ENCODE measurements at regions not wholly inside any gene's neighbourhood (a gene's known extent, or its start where the extent isn't known, plus 50 kb on each side); places are given as distances from the start of the nearest gene placed in this dataset.

DNA sequence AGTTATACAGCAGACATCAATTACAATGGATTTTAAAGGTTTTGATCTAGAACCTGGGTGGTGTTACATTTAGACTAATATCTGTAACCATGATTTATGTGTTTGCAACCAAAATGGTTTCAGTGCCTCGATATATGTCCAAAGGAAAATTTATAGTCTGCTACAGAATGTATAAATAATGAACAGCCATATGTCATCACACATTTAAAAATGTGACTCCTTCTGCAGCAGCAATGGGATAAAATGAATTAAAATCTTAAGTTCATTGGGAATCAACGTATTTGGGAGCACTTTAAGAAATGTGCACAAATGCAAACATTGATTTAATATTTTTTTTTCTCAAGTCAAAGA lies 610.2 kb downstream of the TMEM114 start:
- Histone ChIP-seq H3K4me1 (replicated peaks in 1 of 4; ENCODE audit: control insufficient read depth in 3 of 4, insufficient read depth in 4 of 4, low read length in 3 of 4) (no peaks in the 10 kb centered on the region), H2BK12ac (ENCODE audit: low read depth, low read length) (no peak overlapping the region), H3K14ac (ENCODE audit: insufficient read length) (no peak overlapping the region), H3K79me2 (ENCODE audit: control insufficient read depth in 1 of 2, insufficient read depth in 2 of 2, low read length in 2 of 2) (no peaks in the 10 kb centered on the region), H3K4ac (replicated peaks; ENCODE audit: insufficient read length, low read depth, low read length) (no peak overlapping the region), H3K27me3 (replicated peaks in 1 of 4; ENCODE audit: control insufficient read depth in 3 of 4, extremely low read depth in 1 of 4, insufficient read depth in 3 of 4, low read length in 3 of 4) (no peaks in the 10 kb centered on the region), H3K18ac (ENCODE audit: extremely low read depth, low read length) (no peak overlapping the region), H2BK20ac (ENCODE audit: low read length) (no peak overlapping the region), H4K8ac (ENCODE audit: extremely low read depth, insufficient read depth, low read length) (no peak overlapping the region), H3K23me2 (ENCODE audit: low read depth, low read length) (no peaks in the 10 kb centered on the region), H4K91ac (replicated peaks; ENCODE audit: insufficient read length, low read length) (no peak overlapping the region), H2BK5ac (ENCODE audit: low read depth, low read length) (no peak overlapping the region), H3K4me3 (ENCODE audit: extremely low read depth in 1 of 4, insufficient read depth in 2 of 4, low read depth in 3 of 4, low read length in 4 of 4) (no peak overlapping the region), H4K20me1 (replicated peaks in 1 of 2; ENCODE audit: control insufficient read depth in 1 of 2, insufficient read depth in 2 of 2, low read length in 2 of 2) (no peaks in the 10 kb centered on the region), H3K56ac (replicated peaks; ENCODE audit: insufficient read length, low read depth, low read length) (no peak overlapping the region), H2BK15ac (ENCODE audit: low read length) (no peak overlapping the region), H2BK120ac (replicated peaks; ENCODE audit: low read depth, low read length) (no peak overlapping the region), H2AK5ac (ENCODE audit: low read depth, low read length) (no peak overlapping the region), H4K5ac (ENCODE audit: insufficient read length, low read depth, low read length) (no peak overlapping the region), H3K9me3 (ENCODE audit: insufficient read depth in 2 of 2, low read depth in 1 of 2, low read length in 1 of 2) (peaks cover 0 to 4% of the 10 kb centered on the region in 2 experiments; a peak in 1 of 4 replicates), H2AFZ (ENCODE audit: low read length) (no peak overlapping the region), H3K23ac (ENCODE audit: insufficient read length) (no peak overlapping the region), H3K36me3 (ENCODE audit: control insufficient read depth in 2 of 4, insufficient read depth in 4 of 4, low read length in 3 of 4) (no peaks in the 10 kb centered on the region), H3K4me2 (ENCODE audit: insufficient read depth in 1 of 2, low read depth in 2 of 2, low read length in 2 of 2) (no peak overlapping the region), H3K9ac (replicated peaks in 1 of 4; ENCODE audit: extremely low read depth in 1 of 4, low read depth in 3 of 4, low read length in 3 of 4) (no peak overlapping the region), H3K79me1 (ENCODE audit: low read depth, low read length) (no peaks in the 10 kb centered on the region), H3K27ac (ENCODE audit: low read depth, low read length) (no peak overlapping the region)
- ChIA-PET CTCF (ENCODE audit: partially characterized antibody) (no interaction called here), POLR2A (ENCODE audit: partially characterized antibody) (no interaction called here)
- 84% methylated on average over 2 of the region's 2 CpGs; no CpG with 5 or more reads in 1 of the 2 experiments for WGBS, 2 experiments (ENCODE audit: extremely low coverage in 1 of 2, insufficient coverage in 1 of 2, insufficient read length in 1 of 2, insufficient replicate concordance in 2 of 2, low coverage in 1 of 2, low lambda C conversion rate in 2 of 2, missing lambda C conversion rate in 1 of 2)
- no peak for FAIRE-seq
- no peak for DNase-seq (ENCODE audit: low read depth in 1 of 2, low spot score in 2 of 2)
- TF ChIP-seq SRF (IDR thresholded peaks at IDR 0.05; ENCODE audit: low read depth, low read length) (no peak), EZH2 (IDR thresholded peaks at IDR 0.05; ENCODE audit: low read depth, low read length, severe bottlenecking) (no peak), JUN (IDR thresholded peaks at IDR 0.05; ENCODE audit: low read depth, low read length) (no peak), SIRT6 (IDR thresholded peaks at IDR 0.05; ENCODE audit: low read length) (no peak), HDAC6 (IDR thresholded peaks at IDR 0.05; ENCODE audit: low read depth, low read length) (no peak), KDM1A (IDR thresholded peaks at IDR 0.05; ENCODE audit: borderline replicate concordance, low read length) (no peak), CEBPB (IDR thresholded peaks at IDR 0.05; ENCODE audit: low read depth, low read length) (no peak), SIN3A (conservative IDR thresholded peaks at IDR 0.05 in 1 of 2, IDR thresholded peaks at IDR 0.05 in 1 of 2; ENCODE audit: low read depth in 1 of 2, low read length in 2 of 2) (no peak), KDM5A (IDR thresholded peaks at IDR 0.05; ENCODE audit: low read length) (no peak), RXRA (IDR thresholded peaks at IDR 0.05; ENCODE audit: insufficient read depth, low read depth, low read length) (no peak), KDM4A (IDR thresholded peaks at IDR 0.05; ENCODE audit: low read depth, low read length, severe bottlenecking) (no peak), CHD1 (IDR thresholded peaks at IDR 0.05; ENCODE audit: low read depth, low read length) (no peak)
- TF ChIP-seq, protein P1, sequence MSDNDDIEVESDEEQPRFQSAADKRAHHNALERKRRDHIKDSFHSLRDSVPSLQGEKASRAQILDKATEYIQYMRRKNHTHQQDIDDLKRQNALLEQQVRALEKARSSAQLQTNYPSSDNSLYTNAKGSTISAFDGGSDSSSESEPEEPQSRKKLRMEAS (IDR thresholded peaks at IDR 0.05) = no peak
- TF ChIP-seq, protein P2, sequence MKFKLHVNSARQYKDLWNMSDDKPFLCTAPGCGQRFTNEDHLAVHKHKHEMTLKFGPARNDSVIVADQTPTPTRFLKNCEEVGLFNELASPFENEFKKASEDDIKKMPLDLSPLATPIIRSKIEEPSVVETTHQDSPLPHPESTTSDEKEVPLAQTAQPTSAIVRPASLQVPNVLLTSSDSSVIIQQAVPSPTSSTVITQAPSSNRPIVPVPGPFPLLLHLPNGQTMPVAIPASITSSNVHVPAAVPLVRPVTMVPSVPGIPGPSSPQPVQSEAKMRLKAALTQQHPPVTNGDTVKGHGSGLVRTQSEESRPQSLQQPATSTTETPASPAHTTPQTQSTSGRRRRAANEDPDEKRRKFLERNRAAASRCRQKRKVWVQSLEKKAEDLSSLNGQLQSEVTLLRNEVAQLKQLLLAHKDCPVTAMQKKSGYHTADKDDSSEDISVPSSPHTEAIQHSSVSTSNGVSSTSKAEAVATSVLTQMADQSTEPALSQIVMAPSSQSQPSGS (IDR thresholded peaks at IDR 0.05; ENCODE audit: low read length) = no peak
